ENCODE measurements at regions not wholly inside any gene's neighbourhood (a gene's known extent, or its start where the extent isn't known, plus 50 kb on each side); places are given as distances from the start of the nearest gene placed in this dataset.

- TF ChIP-seq POLR2A (IDR thresholded peaks at IDR 0.05) (no peak), CTCF (IDR thresholded peaks at IDR 0.05 in 8 of 11, conservative IDR thresholded peaks at IDR 0.05 in 3 of 11) (no peak)
Observed at GRCh38 chrX:6885396-6885795, 262.1 kb upstream of the STS start.
